ENCODE measurements at regions not wholly inside any gene's neighbourhood (a gene's known extent, or its start where the extent isn't known, plus 50 kb on each side); places are given as distances from the start of the nearest gene placed in this dataset.

- TF ChIP-seq CTCF (conservative IDR thresholded peaks at IDR 0.05; ENCODE audit: low read depth, low read length) (no peak), EZH2 (IDR thresholded peaks at IDR 0.05; ENCODE audit: borderline replicate concordance, low read depth, low read length, poor library complexity, severe bottlenecking) (no peak)
Measured at GRCh38 chr10:61108915-61109314, 164.9 kb upstream of the RHOBTB1 start.
